GM21447 (cell line): ENCODE measurements at regions not wholly inside any gene's neighbourhood (a gene's known extent, or its start where the extent isn't known, plus 50 kb on each side); places are given as distances from the start of the nearest gene placed in this dataset.
"Not testable (repeated sequence)": the region's sequence is repeated elsewhere in the genome, so short reads cannot be mapped to it uniquely, and the experiment has no call there.

ENCODE experiments used
- ATAC-seq: cut with Tn5 transposase; IDR thresholded peaks from one replicate; pipeline ENCODE4 v1.9.1; 2021; ENCODE audit not compliant: unreplicated experiment

DNA sequence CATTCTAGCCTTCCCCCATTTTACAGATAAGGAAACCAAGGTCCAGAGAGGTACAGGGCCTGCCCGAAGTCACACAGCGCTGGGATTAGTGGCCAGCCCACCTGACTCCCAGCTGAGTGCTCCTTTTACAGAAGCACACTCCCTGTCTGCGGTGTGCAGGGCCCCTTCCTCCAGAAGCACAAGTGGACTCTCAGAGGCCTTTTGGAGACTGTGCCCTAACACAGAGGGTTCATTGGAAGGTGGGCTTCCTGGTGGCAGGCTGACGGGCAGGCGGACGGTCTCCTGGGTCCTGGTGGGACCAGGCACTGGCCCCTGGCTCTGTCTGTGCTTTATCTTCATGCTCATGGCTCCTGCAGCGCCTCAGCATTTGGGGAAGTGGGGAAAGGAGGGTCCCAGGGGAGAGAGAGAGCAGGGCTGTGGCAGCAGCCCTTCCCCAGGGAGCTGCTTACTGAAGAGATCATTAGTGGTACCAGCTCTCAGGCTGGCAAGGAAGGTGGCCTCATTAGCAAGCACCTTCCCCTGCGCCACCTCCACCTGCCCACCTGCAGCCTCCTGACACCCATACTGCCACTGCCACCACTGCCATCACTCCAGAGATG lies 83.1 kb upstream of the GOLGA6L4 start:
- ATAC-seq = not testable (repeated sequence)

DNA sequence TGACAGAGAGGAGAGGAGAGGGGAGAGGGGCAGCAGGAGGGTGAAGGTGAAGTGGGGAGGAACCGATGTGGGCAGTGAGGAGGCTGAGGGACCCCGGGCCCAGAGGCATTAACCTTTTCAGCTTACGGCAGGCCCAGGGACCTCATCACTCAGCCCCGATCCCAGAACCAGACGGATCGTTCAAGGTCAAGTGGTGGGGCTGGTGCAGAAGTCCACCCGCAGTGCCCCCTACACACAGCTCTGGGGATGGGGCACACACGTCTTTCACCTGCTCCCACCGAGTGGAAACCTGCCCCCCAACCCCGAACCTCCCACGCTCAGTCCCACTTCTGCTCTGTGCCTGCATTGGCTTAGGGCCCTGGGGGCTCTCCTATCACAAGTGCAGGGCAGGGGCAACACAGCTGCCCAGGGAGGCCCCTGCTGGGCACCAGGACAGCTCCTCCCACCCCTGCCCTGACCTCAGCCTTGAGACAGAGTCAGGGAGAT lies 81.9 kb upstream of the GOLGA6L4 start:
- not testable (repeated sequence) for ATAC-seq

DNA sequence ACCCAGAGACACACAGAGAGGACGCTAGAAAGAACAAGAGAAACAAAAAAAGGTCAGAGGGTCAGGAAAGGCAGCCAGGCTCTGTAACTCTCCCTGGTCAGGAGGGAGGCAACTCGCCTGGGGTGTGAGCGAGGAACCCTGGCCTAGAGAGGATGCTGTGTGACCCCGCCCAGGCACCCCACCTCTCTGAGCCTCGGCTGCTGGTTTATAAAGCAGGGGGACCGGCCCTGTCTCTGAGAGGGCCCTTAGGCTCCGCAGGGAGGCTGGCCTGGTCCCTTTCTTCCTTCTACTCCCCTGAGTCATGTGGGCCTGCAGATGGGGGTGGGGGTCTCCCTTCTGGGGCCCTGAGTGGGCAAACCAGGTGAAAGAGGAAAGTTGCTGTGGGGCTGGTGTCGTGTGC lies 81.3 kb upstream of the GOLGA6L4 start:
- not testable (repeated sequence) for ATAC-seq

DNA sequence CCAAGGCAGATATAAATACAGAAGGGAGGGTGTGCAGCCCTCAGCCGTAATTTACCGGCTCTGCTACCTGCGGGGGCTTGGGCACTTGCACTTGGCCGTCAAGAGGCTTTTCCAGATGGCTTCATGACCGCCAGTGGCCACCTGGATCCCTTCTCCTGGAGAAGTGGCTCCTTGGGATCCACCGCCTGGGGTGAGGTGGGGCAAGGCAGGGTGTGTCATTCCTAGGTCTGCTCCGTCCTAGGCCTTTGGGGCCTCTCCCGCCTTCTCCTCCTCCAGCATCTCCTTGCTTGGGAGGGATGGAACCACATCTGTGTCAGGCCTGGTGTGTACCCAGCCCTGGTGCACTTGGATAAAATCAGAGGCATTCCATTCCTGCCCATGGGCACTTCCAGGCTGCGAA lies 80.8 kb upstream of the GOLGA6L4 start:
- not testable (repeated sequence) for ATAC-seq

GRCh38 chr15:84155792-84156587 lies 79.6 kb upstream of the GOLGA6L4 start:
- ATAC-seq = not testable (repeated sequence)

GRCh38 chr15:84156588-84156840 lies 79.1 kb upstream of the GOLGA6L4 start:
- ATAC-seq = not testable (repeated sequence)

DNA sequence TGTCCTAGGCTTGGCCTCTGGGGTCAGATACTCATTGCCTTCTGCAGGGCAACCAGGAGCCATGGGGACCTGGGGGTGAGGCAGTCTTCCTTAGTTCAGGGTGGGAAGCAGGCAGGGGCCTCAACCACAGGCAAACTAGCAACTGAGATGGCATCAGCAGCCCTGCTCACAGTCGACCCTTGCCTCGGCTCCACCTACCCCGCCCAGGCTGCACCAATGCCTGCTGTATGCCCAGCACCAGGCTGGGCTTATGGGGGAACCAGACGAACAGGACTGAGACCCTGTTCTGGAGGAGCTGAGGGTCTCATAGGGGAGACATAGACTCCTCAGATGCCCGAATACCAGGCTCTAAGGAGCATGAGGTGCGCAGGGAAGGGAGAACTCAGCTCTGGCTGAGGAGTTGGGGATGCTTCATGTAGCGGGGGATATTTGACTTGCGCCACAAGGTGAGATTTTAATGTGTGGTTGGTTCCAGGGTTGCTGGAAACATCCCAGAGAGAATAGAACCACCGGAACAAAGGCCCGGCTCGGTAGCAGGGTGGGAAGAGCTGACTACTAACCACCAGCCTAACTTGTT lies 78.4 kb upstream of the GOLGA6L4 start:
- ATAC-seq = not testable (repeated sequence)

- not testable (repeated sequence) for ATAC-seq
Observed at GRCh38 chr15:84157857-84158256, 77.7 kb upstream of the GOLGA6L4 start.

DNA sequence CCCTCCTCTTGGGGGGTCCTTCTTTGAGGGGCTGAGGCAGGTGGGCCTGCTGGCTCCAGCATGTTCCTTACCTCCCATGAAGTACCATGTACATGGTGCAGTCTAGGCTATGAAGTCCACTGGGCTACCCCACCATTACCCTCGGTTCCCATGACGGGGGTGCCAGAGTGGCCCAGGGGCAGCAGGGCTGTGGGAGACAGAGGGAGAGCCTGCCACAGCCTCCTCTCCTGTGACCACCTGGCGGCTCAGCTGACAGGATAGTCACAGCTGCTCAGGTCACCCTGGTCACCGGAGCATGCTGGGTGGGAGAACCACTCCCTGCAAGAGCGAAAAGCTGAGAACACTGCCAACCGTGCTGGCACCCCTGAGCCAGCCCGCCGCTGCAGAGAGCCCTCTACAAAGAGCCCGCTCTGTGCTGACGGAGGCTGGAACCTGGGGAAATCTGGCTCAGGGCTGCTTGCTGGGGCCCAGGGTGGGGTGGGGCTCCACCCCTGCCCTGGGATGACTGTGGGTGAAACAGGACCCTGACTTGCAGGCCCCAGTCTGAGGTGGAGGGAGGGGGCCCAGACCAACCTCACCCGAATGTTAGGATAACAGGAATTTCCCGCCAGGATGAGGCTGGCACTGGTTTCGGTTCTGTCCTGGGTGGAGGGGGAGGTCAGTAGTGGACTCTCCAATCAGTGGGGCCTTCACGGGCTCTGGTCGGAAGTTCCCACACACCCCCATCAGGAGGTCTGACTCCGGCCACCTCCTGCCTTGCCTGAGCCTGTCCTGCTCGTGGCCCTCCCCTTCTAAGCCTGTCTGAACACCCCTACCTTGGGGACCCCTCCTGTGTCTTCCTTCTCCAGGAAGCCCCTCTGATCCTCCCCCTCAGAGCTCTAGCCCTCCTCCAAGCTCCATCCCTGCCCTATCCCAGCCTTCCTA lies 76.0 kb upstream of the GOLGA6L4 start:
- ATAC-seq = not testable (repeated sequence)

DNA sequence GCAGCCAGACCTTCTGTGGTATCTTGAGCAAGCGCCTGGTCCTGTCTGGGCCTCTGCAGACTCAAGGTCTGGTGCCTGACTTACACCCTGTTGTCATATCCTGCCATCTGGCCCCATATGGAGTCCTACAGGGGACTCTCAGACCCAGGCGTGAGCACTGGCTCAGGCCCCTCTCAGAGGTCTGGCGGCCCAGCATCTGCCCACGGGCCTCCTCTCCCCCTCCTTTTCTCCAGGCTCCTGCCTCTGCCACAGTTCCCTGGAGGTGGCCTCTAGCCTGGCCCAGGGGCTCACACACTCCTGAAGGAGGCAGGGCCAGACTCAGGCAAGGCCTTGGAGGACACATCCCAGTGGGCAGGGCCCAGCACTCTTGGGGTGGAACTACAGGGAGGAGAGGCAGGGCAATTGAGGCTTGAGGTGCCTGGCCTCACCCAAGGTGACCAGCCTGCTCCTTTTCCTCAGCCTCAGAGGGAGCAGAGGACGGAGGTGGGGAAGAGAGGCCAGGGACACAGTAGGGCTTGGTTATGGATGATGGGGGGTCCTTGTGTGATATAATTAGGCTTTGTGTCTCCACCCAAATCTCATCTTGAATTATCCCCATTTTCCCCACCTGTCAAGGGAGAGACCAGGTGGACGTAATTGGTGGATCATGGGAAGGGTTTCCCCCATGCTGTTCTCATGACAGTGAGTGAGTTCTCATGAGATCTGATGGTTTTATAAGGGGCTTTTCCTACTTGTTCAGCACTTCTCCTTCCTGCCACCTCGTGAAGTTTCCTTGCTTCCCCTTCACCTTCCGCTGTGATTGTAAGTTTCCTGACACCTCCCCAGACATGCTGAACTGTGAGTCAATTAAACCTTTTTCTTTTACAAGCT lies 70.9 kb upstream of the GOLGA6L4 start:
- ATAC-seq = not testable (repeated sequence)

GRCh38 chr15:84170029-84170428 lies 65.5 kb upstream of the GOLGA6L4 start:
- ATAC-seq = not testable (repeated sequence)

GRCh38 chr15:84173231-84173610 lies 62.4 kb upstream of the GOLGA6L4 start:
- not testable (repeated sequence) for ATAC-seq
